GM12892 (cell line): ENCODE measurements at regions not wholly inside any gene's neighbourhood (a gene's known extent, or its start where the extent isn't known, plus 50 kb on each side); places are given as distances from the start of the nearest gene placed in this dataset.

Source experiments
- POLR2A ChIP-seq: IDR thresholded peaks from 2 replicates; pipeline ENCODE4 v1.6.1; 2011; ENCODE audit warnings: low read depth, low read length, control low read depth
- POLR2AphosphoS5 ChIP-seq: IDR thresholded peaks from 2 replicates; pipeline ENCODE4 v1.6.1; 2011; ENCODE audit warnings: low read depth, low read length, control low read depth
- TAF1 ChIP-seq: IDR thresholded peaks from 2 replicates; pipeline ENCODE4 v1.6.1; 2011; ENCODE audit warnings: low read depth, mild to moderate bottlenecking, control low read depth, low read length, borderline replicate concordance

DNA sequence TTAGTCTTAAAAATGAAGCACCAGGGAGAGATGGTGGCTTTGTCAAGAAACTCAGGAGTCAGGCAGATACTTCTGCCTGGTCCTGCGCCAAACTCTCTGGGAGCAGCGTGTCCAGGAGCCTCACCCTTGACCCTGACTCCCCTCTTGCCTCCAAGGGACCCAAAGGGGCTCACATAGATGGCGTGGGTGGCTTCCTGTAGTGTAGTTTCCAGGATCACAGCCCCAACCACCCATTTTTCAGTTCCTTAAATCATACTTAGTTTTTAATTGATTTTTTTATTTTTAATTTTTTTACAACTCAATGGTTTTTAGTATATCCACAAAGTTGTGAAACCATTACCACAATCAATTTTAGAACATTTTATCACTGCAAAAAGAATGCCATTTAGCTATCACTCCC lies 107.7 kb upstream of the IGSF21 start:
- no peak for TF ChIP-seq POLR2AphosphoS5
- no peak for TF ChIP-seq POLR2A
- TF ChIP-seq TAF1: no peak
